ENCODE measurements at regions not wholly inside any gene's neighbourhood (a gene's known extent, or its start where the extent isn't known, plus 50 kb on each side); places are given as distances from the start of the nearest gene placed in this dataset.

DNA sequence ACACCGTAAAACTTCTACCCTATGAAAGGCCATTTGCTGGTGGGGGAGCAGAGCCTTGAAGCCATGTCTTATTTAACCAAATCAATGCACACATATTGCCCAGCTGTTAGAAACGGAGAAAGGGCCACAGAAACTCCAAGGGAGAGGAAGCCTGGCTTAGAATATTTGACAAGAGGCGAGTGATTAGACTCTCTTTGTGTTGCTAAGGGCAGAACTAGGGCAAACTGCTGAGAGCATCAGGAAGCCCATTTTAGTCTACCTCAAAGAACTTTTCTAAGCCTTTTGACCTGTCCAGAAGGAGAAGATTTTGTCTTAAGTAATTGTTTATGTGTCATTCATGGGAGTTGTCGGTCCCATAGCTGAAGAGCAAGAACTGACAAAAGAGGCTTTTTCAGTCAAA is 54.4 kb upstream of the CELF4 start:
- TF ChIP-seq, protein P1, sequence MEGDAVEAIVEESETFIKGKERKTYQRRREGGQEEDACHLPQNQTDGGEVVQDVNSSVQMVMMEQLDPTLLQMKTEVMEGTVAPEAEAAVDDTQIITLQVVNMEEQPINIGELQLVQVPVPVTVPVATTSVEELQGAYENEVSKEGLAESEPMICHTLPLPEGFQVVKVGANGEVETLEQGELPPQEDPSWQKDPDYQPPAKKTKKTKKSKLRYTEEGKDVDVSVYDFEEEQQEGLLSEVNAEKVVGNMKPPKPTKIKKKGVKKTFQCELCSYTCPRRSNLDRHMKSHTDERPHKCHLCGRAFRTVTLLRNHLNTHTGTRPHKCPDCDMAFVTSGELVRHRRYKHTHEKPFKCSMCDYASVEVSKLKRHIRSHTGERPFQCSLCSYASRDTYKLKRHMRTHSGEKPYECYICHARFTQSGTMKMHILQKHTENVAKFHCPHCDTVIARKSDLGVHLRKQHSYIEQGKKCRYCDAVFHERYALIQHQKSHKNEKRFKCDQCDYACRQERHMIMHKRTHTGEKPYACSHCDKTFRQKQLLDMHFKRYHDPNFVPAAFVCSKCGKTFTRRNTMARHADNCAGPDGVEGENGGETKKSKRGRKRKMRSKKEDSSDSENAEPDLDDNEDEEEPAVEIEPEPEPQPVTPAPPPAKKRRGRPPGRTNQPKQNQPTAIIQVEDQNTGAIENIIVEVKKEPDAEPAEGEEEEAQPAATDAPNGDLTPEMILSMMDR (IDR thresholded peaks at IDR 0.05; ENCODE audit: insufficient read depth, low read length, poor library complexity, severe bottlenecking): no peak
- TF ChIP-seq EZH2phosphoT487 (conservative IDR thresholded peaks at IDR 0.05; ENCODE audit: low read length): no peak

All from SU-DHL-6 (cell line).